ENCODE measurements at regions not wholly inside any gene's neighbourhood (a gene's known extent, or its start where the extent isn't known, plus 50 kb on each side); places are given as distances from the start of the nearest gene placed in this dataset.

- Mint-ChIP-seq H3K27me3 (ENCODE audit: insufficient read depth, unreplicated experiment) (no peaks in the 10 kb centered on the region), H3K36me3 (ENCODE audit: insufficient read depth, unreplicated experiment) (no peaks in the 10 kb centered on the region), H3K27ac (ENCODE audit: low read depth, unreplicated experiment) (no peak overlapping the region), H3K4me3 (ENCODE audit: unreplicated experiment) (no peak overlapping the region), H3K9me3 (ENCODE audit: unreplicated experiment) (peaks cover 12% of the 10 kb centered on the region), H3K4me1 (ENCODE audit: insufficient read depth, unreplicated experiment) (no peaks in the 10 kb centered on the region)
- ChIA-PET CTCF (no interaction called here), POLR2A (no interaction called here)
- intact Hi-C loops (cut with micrococcal nuclease), result no loop called here
- DNase-seq (ENCODE audit: unreplicated experiment), result no peak
- no TSS peak for BruUV-seq (replicated peaks)
- no peak for TF ChIP-seq CTCF (IDR thresholded peaks at IDR 0.05; ENCODE audit: unreplicated experiment)
Measured at GRCh38 chr2:14843507-14844204, 211.1 kb downstream of the LRATD1 start.

- ChIA-PET CTCF (no interaction called here), POLR2A (no interaction called here)
- no peak overlapping the region for H3K27ac Mint-ChIP-seq (ENCODE audit: low read depth, unreplicated experiment)
- no peaks in the 10 kb centered on the region for H3K9me3 Mint-ChIP-seq (ENCODE audit: unreplicated experiment)
- no peaks in the 10 kb centered on the region for H3K4me1 Mint-ChIP-seq (ENCODE audit: insufficient read depth, unreplicated experiment)
- no peak for TF ChIP-seq CTCF (IDR thresholded peaks at IDR 0.05; ENCODE audit: unreplicated experiment)
- DNase-seq (ENCODE audit: unreplicated experiment), result no peak
- intact Hi-C loops (cut with micrococcal nuclease), result no loop called here
- no peaks in the 10 kb centered on the region for H3K27me3 Mint-ChIP-seq (ENCODE audit: insufficient read depth, unreplicated experiment)
- no peak overlapping the region for H3K4me3 Mint-ChIP-seq (ENCODE audit: unreplicated experiment)
- BruUV-seq (replicated peaks), result no TSS peak
- H3K36me3 Mint-ChIP-seq (ENCODE audit: insufficient read depth, unreplicated experiment), result no peaks in the 10 kb centered on the region
Measured at GRCh38 chr2:14855751-14856150, 223.2 kb downstream of the LRATD1 start.

DNA sequence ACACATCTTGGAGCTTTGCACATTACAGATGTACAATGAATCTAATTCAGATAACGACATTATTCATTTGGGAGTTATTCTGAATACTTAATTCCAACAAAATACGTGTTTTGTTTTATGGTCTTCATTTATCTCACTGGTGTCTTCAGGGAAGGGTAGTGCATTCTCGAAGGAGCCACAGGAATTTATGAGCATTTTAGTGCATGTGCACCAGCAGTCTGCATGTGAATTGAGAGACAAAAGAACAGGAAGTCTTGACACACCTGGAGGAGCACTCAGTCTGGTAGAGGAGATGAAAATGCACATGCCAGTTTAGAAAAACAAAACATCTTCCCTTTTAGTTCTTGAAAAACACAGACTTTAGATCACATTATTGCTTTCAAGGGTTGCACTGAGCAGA lies 228.7 kb downstream of the LRATD1 start:
- POLR2A ChIA-PET, result no interaction called here
- Mint-ChIP-seq H3K4me3 (ENCODE audit: unreplicated experiment) (no peak overlapping the region), H3K27me3 (ENCODE audit: insufficient read depth, unreplicated experiment) (no peaks in the 10 kb centered on the region), H3K9me3 (ENCODE audit: unreplicated experiment) (peaks cover 8% of the 10 kb centered on the region), H3K4me1 (ENCODE audit: insufficient read depth, unreplicated experiment) (no peaks in the 10 kb centered on the region), H3K27ac (ENCODE audit: low read depth, unreplicated experiment) (no peak overlapping the region), H3K36me3 (ENCODE audit: insufficient read depth, unreplicated experiment) (no peaks in the 10 kb centered on the region)
- intact Hi-C loops (cut with micrococcal nuclease), result no loop called here
- no peak for TF ChIP-seq CTCF (IDR thresholded peaks at IDR 0.05; ENCODE audit: unreplicated experiment)
- CTCF ChIA-PET, result interaction anchor here (1.0 kb wide), 1 partner anchor 42 kb away, joined by 3 read pairs; no protein-coding TSS in a partner anchor
- no peak for DNase-seq (ENCODE audit: unreplicated experiment)
- BruUV-seq (replicated peaks), result no TSS peak

DNA sequence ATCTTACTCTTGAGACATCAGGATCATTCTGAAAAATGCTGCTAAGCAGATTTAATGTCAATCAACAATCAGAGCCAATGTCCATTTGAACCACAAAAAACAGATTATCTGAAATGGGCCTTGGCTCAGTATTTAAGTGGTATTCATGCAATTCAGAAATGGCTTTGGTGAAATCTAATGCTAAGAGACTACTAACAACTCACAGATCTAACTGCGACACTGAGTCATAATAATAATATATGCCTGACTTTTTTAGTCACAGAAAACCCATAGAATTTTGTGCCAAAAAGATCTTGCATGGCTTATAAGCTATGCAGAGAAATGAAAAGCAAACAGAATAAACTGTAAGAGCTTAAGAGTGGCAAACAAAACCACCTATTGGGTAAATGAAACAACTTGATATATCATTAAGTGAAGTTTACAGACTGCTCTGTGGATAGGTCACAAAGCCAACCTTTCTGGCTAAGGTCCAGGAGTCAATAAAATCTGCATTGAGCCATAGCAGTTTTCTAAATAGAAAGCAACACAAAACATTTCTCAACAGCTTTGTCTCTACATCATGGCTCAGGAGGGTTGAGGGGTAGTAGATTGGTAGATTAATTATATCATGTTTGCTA lies 234.3 kb downstream of the LRATD1 start:
- no peak overlapping the region for H3K27ac Mint-ChIP-seq (ENCODE audit: low read depth, unreplicated experiment)
- H3K4me3 Mint-ChIP-seq (ENCODE audit: unreplicated experiment), result no peak overlapping the region
- no peaks in the 10 kb centered on the region for H3K4me1 Mint-ChIP-seq (ENCODE audit: insufficient read depth, unreplicated experiment)
- intact Hi-C loops (cut with micrococcal nuclease), result no loop called here
- POLR2A ChIA-PET, result no interaction called here
- TF ChIP-seq CTCF (IDR thresholded peaks at IDR 0.05; ENCODE audit: unreplicated experiment), result no peak
- CTCF ChIA-PET, result interaction anchor here (1.2 kb wide), 1 partner anchor 37 kb away, joined by 3 read pairs; no protein-coding TSS in a partner anchor
- H3K27me3 Mint-ChIP-seq (ENCODE audit: insufficient read depth, unreplicated experiment), result no peaks in the 10 kb centered on the region
- H3K36me3 Mint-ChIP-seq (ENCODE audit: insufficient read depth, unreplicated experiment), result no peaks in the 10 kb centered on the region
- DNase-seq (ENCODE audit: unreplicated experiment), result no peak
- H3K9me3 Mint-ChIP-seq (ENCODE audit: unreplicated experiment), result peaks cover 25% of the 10 kb centered on the region
- BruUV-seq (replicated peaks), result no TSS peak
